ENCODE measurements at regions not wholly inside any gene's neighbourhood (a gene's known extent, or its start where the extent isn't known, plus 50 kb on each side); places are given as distances from the start of the nearest gene placed in this dataset.

DNA sequence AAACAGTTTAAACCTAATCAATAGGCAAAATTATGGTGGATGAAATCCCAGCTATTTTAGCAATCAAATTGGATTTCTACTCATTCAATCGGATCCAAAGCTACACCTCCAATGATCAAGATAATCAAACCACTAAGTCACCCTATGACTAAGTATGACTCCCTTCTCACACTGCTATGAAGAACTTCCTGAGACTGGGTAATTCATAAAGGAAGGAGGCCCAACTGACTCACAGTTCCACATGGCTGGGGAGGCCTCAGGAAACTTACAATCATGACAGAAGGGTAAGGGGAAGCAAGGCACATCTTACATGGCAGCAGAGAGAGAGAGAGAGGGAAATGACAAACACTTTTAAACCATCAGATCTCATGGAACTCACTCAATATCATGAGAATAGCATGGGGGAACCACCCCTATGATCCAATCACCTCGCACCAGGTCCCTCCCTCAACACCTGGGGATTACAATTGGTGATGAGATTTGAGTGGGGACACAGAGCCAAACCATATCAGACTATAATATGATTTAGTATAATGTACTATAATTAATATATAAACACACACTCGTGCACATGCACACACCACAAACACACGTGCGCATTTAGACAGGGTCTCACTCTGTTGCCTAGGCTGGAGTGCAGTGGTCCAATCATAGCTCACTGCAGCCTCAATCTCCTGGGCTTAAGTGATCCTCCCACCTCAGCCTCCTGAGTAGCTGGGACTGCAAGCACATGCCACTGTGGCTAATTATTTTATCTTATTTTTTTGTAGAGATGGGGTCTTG lies 213.6 kb upstream of the FOXK1 start:
- no peaks in the 10 kb centered on the region for H3K79me1 ChIP-seq (ENCODE audit: insufficient read depth, low read depth, low read length, poor library complexity, severe bottlenecking)
- no peak overlapping the region for H3K4ac ChIP-seq (ENCODE audit: low read depth, low read length)
- H3K23ac ChIP-seq (ENCODE audit: insufficient read length, low read depth, low read length) = no peak overlapping the region
- no peak overlapping the region for H2AFZ ChIP-seq (ENCODE audit: low read length)
- peaks cover 11% of the 10 kb centered on the region for H3K4me1 ChIP-seq (ENCODE audit: insufficient read depth, low read length)
- H3K79me2 ChIP-seq (ENCODE audit: insufficient read depth, low read length) = no peaks in the 10 kb centered on the region
- Mint-ChIP-seq H3K27me3 (ENCODE audit: low read depth) (peaks cover 3% of the 10 kb centered on the region), H3K4me1 (peaks cover 15 to 16% of the 10 kb centered on the region in 2 experiments), H3K27ac (no peak overlapping the region), H3K36me3 (ENCODE audit: insufficient read depth in 1 of 3, low read depth in 3 of 3) (peaks cover 3 to 5% (median 4%) of the 10 kb centered on the region in 3 experiments; a peak in 3 of 7 replicates), H3K9me3 (peaks cover 9 to 63% of the 10 kb centered on the region in 2 experiments), H3K4me3 (no peak overlapping the region)
- no peak overlapping the region for H4K91ac ChIP-seq (ENCODE audit: insufficient read length, low read depth, low read length)
- no CpG with 5 or more reads among the region's 5 CpGs for WGBS (ENCODE audit: extremely low coverage, insufficient read length, low lambda C conversion rate)
- H4K5ac ChIP-seq (ENCODE audit: insufficient read length, low read depth, low read length) = no peak overlapping the region
- no peak overlapping the region for H2BK5ac ChIP-seq (ENCODE audit: insufficient read length, low read length)
- H3K9ac ChIP-seq (ENCODE audit: extremely low read depth, insufficient read length, low read length) = no peak overlapping the region
- H3K23me2 ChIP-seq (ENCODE audit: insufficient read length, low read depth, low read length, poor library complexity, severe bottlenecking) = no peaks in the 10 kb centered on the region
- H4K20me1 ChIP-seq (ENCODE audit: control insufficient read depth, insufficient read depth, insufficient read length) = no peaks in the 10 kb centered on the region
- H2BK15ac ChIP-seq (ENCODE audit: low read depth, low read length) = no peak overlapping the region
- TF ChIP-seq, protein P1, sequence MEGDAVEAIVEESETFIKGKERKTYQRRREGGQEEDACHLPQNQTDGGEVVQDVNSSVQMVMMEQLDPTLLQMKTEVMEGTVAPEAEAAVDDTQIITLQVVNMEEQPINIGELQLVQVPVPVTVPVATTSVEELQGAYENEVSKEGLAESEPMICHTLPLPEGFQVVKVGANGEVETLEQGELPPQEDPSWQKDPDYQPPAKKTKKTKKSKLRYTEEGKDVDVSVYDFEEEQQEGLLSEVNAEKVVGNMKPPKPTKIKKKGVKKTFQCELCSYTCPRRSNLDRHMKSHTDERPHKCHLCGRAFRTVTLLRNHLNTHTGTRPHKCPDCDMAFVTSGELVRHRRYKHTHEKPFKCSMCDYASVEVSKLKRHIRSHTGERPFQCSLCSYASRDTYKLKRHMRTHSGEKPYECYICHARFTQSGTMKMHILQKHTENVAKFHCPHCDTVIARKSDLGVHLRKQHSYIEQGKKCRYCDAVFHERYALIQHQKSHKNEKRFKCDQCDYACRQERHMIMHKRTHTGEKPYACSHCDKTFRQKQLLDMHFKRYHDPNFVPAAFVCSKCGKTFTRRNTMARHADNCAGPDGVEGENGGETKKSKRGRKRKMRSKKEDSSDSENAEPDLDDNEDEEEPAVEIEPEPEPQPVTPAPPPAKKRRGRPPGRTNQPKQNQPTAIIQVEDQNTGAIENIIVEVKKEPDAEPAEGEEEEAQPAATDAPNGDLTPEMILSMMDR (conservative IDR thresholded peaks at IDR 0.05) = no peak
- no peak for DNase-seq
- H3K9me3 ChIP-seq (ENCODE audit: control insufficient read depth, low read depth, low read length) = no peaks in the 10 kb centered on the region
- no peak overlapping the region for H2BK120ac ChIP-seq (ENCODE audit: low read depth, low read length, poor library complexity, severe bottlenecking)
- H2BK20ac ChIP-seq (ENCODE audit: low read depth, low read length, poor library complexity, severe bottlenecking) = no peak overlapping the region
- H2BK12ac ChIP-seq (ENCODE audit: insufficient read length, low read depth, low read length) = no peak overlapping the region
- no peaks in the 10 kb centered on the region for H3K27me3 ChIP-seq (ENCODE audit: insufficient read depth, low read length)
- H3T11ph ChIP-seq (ENCODE audit: low read length) = no peak overlapping the region
- H3K18ac ChIP-seq (ENCODE audit: insufficient read length, low read depth, low read length) = no peak overlapping the region
- no peak overlapping the region for H3K4me2 ChIP-seq (ENCODE audit: insufficient read depth, insufficient read length, low read length)
- H2AK5ac ChIP-seq (ENCODE audit: insufficient read length, low read length) = no peak overlapping the region
- H3K56ac ChIP-seq (ENCODE audit: insufficient read length, low read depth, low read length) = no peak overlapping the region
- H4K8ac ChIP-seq (replicated peaks; ENCODE audit: insufficient read length, low read depth, low read length) = no peak overlapping the region
- no peak overlapping the region for H3K14ac ChIP-seq (ENCODE audit: insufficient read depth, low read length)
- no peak overlapping the region for H3K27ac ChIP-seq (ENCODE audit: insufficient read length, low read depth, low read length)

Measured in H9 (cell line).